Tibial nerve (tissue), 4 donors: ENCODE measurements at regions not wholly inside any gene's neighbourhood (a gene's known extent, or its start where the extent isn't known, plus 50 kb on each side); places are given as distances from the start of the nearest gene placed in this dataset.

Experiments
- DNase-seq, 2 donors: peaks; one replicate each; pipeline ENCODE4 v3.0.0-alpha.2; 2019; ENCODE audit warnings: low spot score in 2 of 2
- H3K27ac ChIP-seq, 4 donors: fragments of 200-600 bp; sonication (generic) in 3 of 4; one replicate each; pipeline ENCODE4 v1.5.1; 2017 to 2019; ENCODE audit warnings: mild to moderate bottlenecking in 1 of 4
- H3K27me3 ChIP-seq, 2 donors: fragments of 200-600 bp; sonication (generic) in 1 of 2; one replicate each; pipeline versions ENCODE4 v1.5.1 to v1.6.0; 2017 to 2019
- H3K36me3 ChIP-seq, 3 donors: fragments of 200-600 bp; sonication (generic); one replicate each; pipeline ENCODE4 v1.5.1; 2018 to 2019
- H3K4me1 ChIP-seq, 4 donors: fragments of 200-600 bp; sonication (generic) in 3 of 4; one replicate each; pipeline ENCODE4 v1.5.1; 2017 to 2019
- H3K4me3 ChIP-seq, 4 donors: fragments of 200-600 bp; sonication (generic) in 3 of 4; one replicate each; pipeline ENCODE4 v1.5.1; 2017 to 2019; ENCODE audit warnings: mild to moderate bottlenecking in 1 of 4, moderate library complexity in 1 of 4
- H3K9me3 ChIP-seq, 4 donors: fragments of 200-600 bp; sonication (generic) in 3 of 4; one replicate each; pipeline ENCODE4 v1.5.1; 2017 to 2019
- EP300 ChIP-seq, 2 donors: sonication (generic); formaldehyde crosslinking; IDR thresholded peaks; one replicate each; pipeline ENCODE4 v1.6.1; 2017; ENCODE audit warnings: antibody characterized with exemption in 2 of 2, mild to moderate bottlenecking in 1 of 2
- POLR2A ChIP-seq, 2 donors: fragments of 450-650 bp; IDR thresholded peaks; one replicate each; pipeline ENCODE4 v1.6.1; 2017; ENCODE audit warnings: antibody characterized with exemption in 2 of 2, mild to moderate bottlenecking in 2 of 2, moderate library complexity in 2 of 2
- WGBS, 2 donors: methylation state at CpG; one replicate each; pipeline ENCODE4 v1.1.5; 2018; 5-methylcytosine and 5-hydroxymethylcytosine counted together
- TF ChIP-seq, protein P1 (sequence below), 5 experiments: fragments of 200-600 bp in 3 of 5; fragments of 450-650 bp in 2 of 5; sonication (generic) in 3 of 5; IDR thresholded peaks; one replicate each; pipeline ENCODE4 v1.5.1; 2016 to 2019; ENCODE audit warnings: antibody characterized with exemption in 5 of 5, mild to moderate bottlenecking in 3 of 5, moderate library complexity in 2 of 5

DNA sequence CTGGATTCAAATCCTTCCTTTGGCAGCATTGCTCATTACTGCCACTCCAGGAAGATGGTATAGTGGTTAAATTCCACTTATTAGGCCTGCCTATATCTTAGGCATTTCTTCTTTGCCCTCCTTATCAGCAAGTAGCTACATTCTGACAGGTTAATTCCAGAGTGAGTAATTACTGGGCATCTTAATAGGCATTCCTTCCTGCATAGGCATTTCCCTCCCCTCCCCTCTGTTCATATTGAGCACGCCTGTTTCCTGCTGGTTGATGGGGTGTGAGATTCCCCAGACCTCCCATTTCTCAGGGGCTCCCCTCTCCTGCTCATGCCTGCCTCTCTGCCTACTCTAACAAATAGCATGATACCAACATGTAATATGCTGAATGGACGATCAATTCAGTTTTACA, 305.9 kb downstream of the CYLC2 start:
- Histone ChIP-seq H3K9me3 (peaks cover 0 to 22% (median under 1%) of the 10 kb centered on the region in 4 donors), H3K4me3 (no peak overlapping the region), H3K36me3 (no peaks in the 10 kb centered on the region), H3K27ac (no peak overlapping the region), H3K4me1 (no peaks in the 10 kb centered on the region), H3K27me3 (no peaks in the 10 kb centered on the region)
- TF ChIP-seq POLR2A (IDR thresholded peaks at IDR 0.05) (no peak), EP300 (IDR thresholded peaks at IDR 0.05) (no peak)
- TF ChIP-seq, protein P1, sequence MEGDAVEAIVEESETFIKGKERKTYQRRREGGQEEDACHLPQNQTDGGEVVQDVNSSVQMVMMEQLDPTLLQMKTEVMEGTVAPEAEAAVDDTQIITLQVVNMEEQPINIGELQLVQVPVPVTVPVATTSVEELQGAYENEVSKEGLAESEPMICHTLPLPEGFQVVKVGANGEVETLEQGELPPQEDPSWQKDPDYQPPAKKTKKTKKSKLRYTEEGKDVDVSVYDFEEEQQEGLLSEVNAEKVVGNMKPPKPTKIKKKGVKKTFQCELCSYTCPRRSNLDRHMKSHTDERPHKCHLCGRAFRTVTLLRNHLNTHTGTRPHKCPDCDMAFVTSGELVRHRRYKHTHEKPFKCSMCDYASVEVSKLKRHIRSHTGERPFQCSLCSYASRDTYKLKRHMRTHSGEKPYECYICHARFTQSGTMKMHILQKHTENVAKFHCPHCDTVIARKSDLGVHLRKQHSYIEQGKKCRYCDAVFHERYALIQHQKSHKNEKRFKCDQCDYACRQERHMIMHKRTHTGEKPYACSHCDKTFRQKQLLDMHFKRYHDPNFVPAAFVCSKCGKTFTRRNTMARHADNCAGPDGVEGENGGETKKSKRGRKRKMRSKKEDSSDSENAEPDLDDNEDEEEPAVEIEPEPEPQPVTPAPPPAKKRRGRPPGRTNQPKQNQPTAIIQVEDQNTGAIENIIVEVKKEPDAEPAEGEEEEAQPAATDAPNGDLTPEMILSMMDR (IDR thresholded peaks at IDR 0.05): no peak
- 73 to 76% methylated on average over 2 of the region's 2 CpGs for WGBS, 2 donors
- no peak for DNase-seq

DNA sequence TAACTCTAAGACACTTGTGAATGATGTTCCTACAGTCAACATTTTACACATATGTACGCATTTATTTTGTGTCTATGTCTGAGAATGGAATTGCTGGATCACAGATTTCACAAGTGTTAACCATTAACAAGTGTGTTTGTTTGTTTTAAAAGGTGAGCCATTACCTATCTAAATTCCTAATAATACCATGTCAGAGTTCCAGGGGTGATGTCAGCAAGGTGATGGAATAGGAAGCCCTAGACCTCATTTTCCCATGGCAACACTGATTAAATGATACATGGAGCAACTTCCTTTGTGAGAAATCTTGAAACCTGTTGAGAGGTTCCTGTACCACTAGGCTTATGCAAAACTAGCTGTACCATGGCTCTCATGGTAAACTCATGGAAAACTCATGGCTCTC, 309.7 kb downstream of the CYLC2 start:
- no peak overlapping the region for H3K4me3 ChIP-seq
- no peaks in the 10 kb centered on the region for H3K36me3 ChIP-seq
- 88 to 96% methylated on average over 1 of the region's 1 CpG for WGBS, 2 donors

DNA sequence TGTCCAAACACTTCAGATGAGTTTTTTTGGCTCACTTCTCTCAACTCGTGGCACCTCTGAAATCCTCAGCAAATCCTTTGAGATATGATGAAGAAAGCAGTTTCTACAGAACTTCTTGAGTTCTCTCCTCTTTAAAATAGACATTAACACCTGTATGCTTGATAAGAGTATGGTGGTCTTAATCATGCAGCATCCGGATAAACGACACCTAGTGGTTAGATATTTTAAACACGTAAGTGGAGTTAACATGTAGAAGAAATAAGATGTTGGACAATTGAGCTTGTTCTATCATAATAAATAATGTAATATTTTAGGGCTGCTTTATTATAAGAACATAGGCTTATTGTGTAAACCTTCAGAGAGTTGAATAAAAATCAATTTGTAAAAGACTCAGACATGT, 324.8 kb downstream of the CYLC2 start:
- Histone ChIP-seq H3K27ac (no peak overlapping the region), H3K4me1 (no peaks in the 10 kb centered on the region), H3K9me3 (no peaks in the 10 kb centered on the region), H3K4me3 (no peak overlapping the region), H3K36me3 (no peaks in the 10 kb centered on the region), H3K27me3 (no peaks in the 10 kb centered on the region)
- no peak for DNase-seq
- 41 to 43% methylated on average over 4 of the region's 4 CpGs for WGBS, 2 donors
- TF ChIP-seq, protein P1 (IDR thresholded peaks at IDR 0.05): no peak
- TF ChIP-seq POLR2A (IDR thresholded peaks at IDR 0.05) (no peak), EP300 (IDR thresholded peaks at IDR 0.05) (no peak)

More for the DNA sequence above, 309.7 kb downstream of the CYLC2 start:
- peaks cover 0 to 29% (median 4%) of the 10 kb centered on the region in 4 donors for H3K9me3 ChIP-seq
- H3K27me3 ChIP-seq: no peaks in the 10 kb centered on the region
- no peak for DNase-seq
- TF ChIP-seq, protein P1 (IDR thresholded peaks at IDR 0.05): no peak
- TF ChIP-seq POLR2A (IDR thresholded peaks at IDR 0.05) (no peak), EP300 (IDR thresholded peaks at IDR 0.05) (no peak)
- no peak overlapping the region for H3K27ac ChIP-seq
- H3K4me1 ChIP-seq: no peaks in the 10 kb centered on the region

DNA sequence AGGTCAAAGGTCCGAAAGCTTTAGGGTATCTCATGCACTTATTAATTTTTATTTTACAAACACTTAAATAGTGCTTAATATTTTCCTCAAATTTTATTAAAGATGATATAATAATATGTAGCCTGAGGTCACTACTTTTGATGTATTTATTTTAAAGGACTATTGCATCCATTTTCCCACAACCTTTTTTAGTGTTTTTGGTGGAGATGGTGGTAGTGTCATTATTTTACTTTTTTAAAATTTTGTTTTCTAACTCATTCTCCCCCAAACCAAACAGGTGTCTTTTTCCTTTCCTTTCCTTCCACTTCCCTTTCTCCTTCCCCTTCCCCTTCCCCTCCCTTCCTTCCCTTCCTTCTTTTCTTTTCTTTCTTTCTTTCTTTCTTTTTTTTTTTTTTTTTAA, 328.6 kb downstream of the CYLC2 start:
- DNase-seq: no peak
- no peaks in the 10 kb centered on the region for H3K36me3 ChIP-seq
- H3K27ac ChIP-seq: no peak overlapping the region
- H3K9me3 ChIP-seq: no peaks in the 10 kb centered on the region
- H3K4me1 ChIP-seq: no peaks in the 10 kb centered on the region
- H3K27me3 ChIP-seq: no peaks in the 10 kb centered on the region
- no peak overlapping the region for H3K4me3 ChIP-seq
- 51 to 98% methylated on average over 1 of the region's 1 CpG for WGBS, 2 donors
- TF ChIP-seq POLR2A (IDR thresholded peaks at IDR 0.05) (no peak), EP300 (IDR thresholded peaks at IDR 0.05) (no peak)
- TF ChIP-seq, protein P1 (IDR thresholded peaks at IDR 0.05): no peak

DNA sequence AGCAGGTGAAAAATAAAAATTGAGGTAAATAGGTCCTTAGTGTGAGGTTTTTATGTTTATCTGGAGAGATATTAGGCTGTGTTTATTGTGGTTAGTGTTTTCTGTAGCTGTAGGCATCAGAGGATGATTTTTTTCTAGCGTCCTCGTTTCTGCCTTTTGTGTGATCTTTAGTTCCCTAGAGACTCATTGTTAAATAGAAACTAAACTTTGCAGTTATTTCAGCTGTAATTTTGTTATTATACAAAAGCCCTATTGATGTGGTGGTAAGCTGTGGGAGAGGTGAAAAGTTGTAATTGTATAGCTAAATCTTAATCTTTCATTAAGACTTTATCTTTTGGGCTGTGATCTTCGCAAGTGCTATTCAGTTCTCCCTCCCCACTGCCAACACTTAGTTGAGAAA, 340.3 kb downstream of the CYLC2 start:
- DNase-seq: no peak
- TF ChIP-seq EP300 (IDR thresholded peaks at IDR 0.05): no peak
- TF ChIP-seq, protein P1 (IDR thresholded peaks at IDR 0.05): no peak
- TF ChIP-seq POLR2A (IDR thresholded peaks at IDR 0.05): no peak
- no peaks in the 10 kb centered on the region for H3K4me1 ChIP-seq
- no peak overlapping the region for H3K27ac ChIP-seq
- WGBS, 2 donors: 43 to 47% methylated on average over 3 of the region's 3 CpGs
- H3K27me3 ChIP-seq: no peaks in the 10 kb centered on the region
- no peak overlapping the region for H3K4me3 ChIP-seq
- H3K9me3 ChIP-seq: no peaks in the 10 kb centered on the region
- H3K36me3 ChIP-seq: no peaks in the 10 kb centered on the region
